SH-SY5Y (cell line): ENCODE measurements at regions not wholly inside any gene's neighbourhood (a gene's known extent, or its start where the extent isn't known, plus 50 kb on each side); places are given as distances from the start of the nearest gene placed in this dataset.

Experiments
- GATA2 ChIP-seq: IDR thresholded peaks from 2 replicates; pipeline ENCODE4 v1.6.1; 2011; ENCODE audit warnings: mild to moderate bottlenecking, low read depth, low read length
- GATA3 ChIP-seq: IDR thresholded peaks from 2 replicates; pipeline ENCODE4 v1.6.1; 2011; ENCODE audit warnings: low read depth, mild to moderate bottlenecking, low read length, moderate library complexity

GRCh38 chr16:73288520-73288919, 240.6 kb upstream of the ZFHX3 start:
- TF ChIP-seq GATA3 (no peak), GATA2 (no peak)
